ENCODE measurements at regions not wholly inside any gene's neighbourhood (a gene's known extent, or its start where the extent isn't known, plus 50 kb on each side); places are given as distances from the start of the nearest gene placed in this dataset.

GRCh38 chr1:81505831-81506230 is 294.9 kb upstream of the ADGRL2 start:
- Histone ChIP-seq H2AFZ (ENCODE audit: low read length) (no peak overlapping the region), H3K36me3 (replicated peaks in 1 of 2; ENCODE audit: control insufficient read depth in 1 of 2, insufficient read depth in 2 of 2, low read length in 2 of 2) (no peaks in the 10 kb centered on the region), H3K4me3 (replicated peaks in 1 of 3; ENCODE audit: insufficient read depth in 1 of 3, low read depth in 2 of 3, low read length in 3 of 3) (no peak overlapping the region), H3K4me1 (ENCODE audit: insufficient read depth, low read length) (no peaks in the 10 kb centered on the region), H3K27me3 (ENCODE audit: control insufficient read depth in 1 of 2, insufficient read depth in 2 of 2, low read length in 2 of 2) (no peaks in the 10 kb centered on the region), H3K4me2 (ENCODE audit: low read depth, low read length) (no peak overlapping the region), H4K20me1 (ENCODE audit: insufficient read depth, low read length) (no peaks in the 10 kb centered on the region), H3K79me2 (ENCODE audit: insufficient read depth, low read length) (no peaks in the 10 kb centered on the region), H3K9ac (ENCODE audit: insufficient read depth, low read depth, low read length) (no peak overlapping the region), H3K27ac (ENCODE audit: extremely low read length, insufficient read depth, low read length) (no peak overlapping the region), H3K9me3 (ENCODE audit: low read length) (no peaks in the 10 kb centered on the region; the same call in 1 of the 2 replicates)
- FAIRE-seq: no peak
- no peak for TF ChIP-seq GLI4 (CRISPR knock-in tag; IDR thresholded peaks at IDR 0.05; ENCODE audit: borderline replicate concordance)
- TF ChIP-seq PATZ1 (CRISPR knock-in tag; IDR thresholded peaks at IDR 0.05): no peak
- TF ChIP-seq ZNF335 (CRISPR knock-in tag; IDR thresholded peaks at IDR 0.05): no peak
- no peak for TF ChIP-seq MYNN (CRISPR knock-in tag; IDR thresholded peaks at IDR 0.05; ENCODE audit: low read depth)
- no peak for TF ChIP-seq NFE2L1 (CRISPR knock-in tag; IDR thresholded peaks at IDR 0.05; ENCODE audit: borderline replicate concordance)
- no peak for TF ChIP-seq ZNF772 (CRISPR knock-in tag; IDR thresholded peaks at IDR 0.05)
- TF ChIP-seq RFX3 (CRISPR knock-in tag; IDR thresholded peaks at IDR 0.05): no peak
- TF ChIP-seq ZNF567 (CRISPR knock-in tag; IDR thresholded peaks at IDR 0.05; ENCODE audit: borderline replicate concordance): no peak
- no peak for TF ChIP-seq MZF1 (CRISPR knock-in tag; IDR thresholded peaks at IDR 0.05; ENCODE audit: borderline replicate concordance)
- TF ChIP-seq USF2 (IDR thresholded peaks at IDR 0.05; ENCODE audit: low read depth, low read length): no peak
- no peak for TF ChIP-seq USF2 (CRISPR knock-in tag; IDR thresholded peaks at IDR 0.05; ENCODE audit: borderline replicate concordance)
- no peak for TF ChIP-seq ZNF546 (CRISPR knock-in tag; conservative IDR thresholded peaks at IDR 0.05)
- no peak for TF ChIP-seq SIX4 (CRISPR knock-in tag; IDR thresholded peaks at IDR 0.05)
- TF ChIP-seq HOXA9 (CRISPR knock-in tag; IDR thresholded peaks at IDR 0.05; ENCODE audit: borderline replicate concordance): no peak
- TF ChIP-seq ZNF225 (CRISPR knock-in tag; IDR thresholded peaks at IDR 0.05): no peak
- TF ChIP-seq ZNF781 (CRISPR knock-in tag; IDR thresholded peaks at IDR 0.05; ENCODE audit: borderline replicate concordance, not compliant biosample characterization): no peak
- TF ChIP-seq ZMAT3 (CRISPR knock-in tag; conservative IDR thresholded peaks at IDR 0.05): no peak
- TF ChIP-seq TAF15 (IDR thresholded peaks at IDR 0.05; ENCODE audit: low read depth, low read length, poor library complexity, severe bottlenecking): no peak
- no peak for TF ChIP-seq DMAP1 (CRISPR knock-in tag; IDR thresholded peaks at IDR 0.05)
- TF ChIP-seq ZEB1 (IDR thresholded peaks at IDR 0.05; ENCODE audit: insufficient replicate concordance, low read depth): no peak
- no peak for ATAC-seq
- in situ Hi-C loops (cut with HindIII; ENCODE audit: extremely low pct_ligation_motif_present, low pct_unique_long_range_greater_than_20kb) (no loop called here), intact Hi-C loops (cut with micrococcal nuclease; ENCODE audit: unreplicated experiment) (no loop called here)
- ChIA-PET CTCF (ENCODE audit: low intra/inter-chr PET ratio, low total read pairs) (no interaction called here), POLR2A (no interaction called here)
- BruUV-seq (replicated peaks): no TSS peak
- DNase-seq (ENCODE audit: low spot score): no peak
- 25% methylated on average over 4 of the region's 4 CpGs for WGBS (ENCODE audit: low lambda C conversion rate)

All from HepG2 (cell line).